ENCODE measurements at regions not wholly inside any gene's neighbourhood (a gene's known extent, or its start where the extent isn't known, plus 50 kb on each side); places are given as distances from the start of the nearest gene placed in this dataset.

GRCh38 chr7:131000389-131000788, 266.4 kb upstream of the KLF14 start:
- no peak overlapping the region for H3K27ac Mint-ChIP-seq
- no peak for ATAC-seq
- no peak for DNase-seq (ENCODE audit: low spot score)
- ChIA-PET POLR2A (no interaction called here), CTCF (interaction anchor here (2.1 kb wide), 1 partner anchor 104 kb away, joined by 11 read pairs; no protein-coding TSS in a partner anchor)
- no peak overlapping the region for H3K4me3 Mint-ChIP-seq
- peaks cover 19% of the 10 kb centered on the region for H3K36me3 Mint-ChIP-seq
- no peaks in the 10 kb centered on the region for H3K27me3 Mint-ChIP-seq (ENCODE audit: low read depth)
- peaks cover 20% of the 10 kb centered on the region for H3K9me3 Mint-ChIP-seq
- no peak for TF ChIP-seq MAX (CRISPR knock-in tag; IDR thresholded peaks at IDR 0.05)
- TF ChIP-seq OVOL2 (CRISPR knock-in tag; IDR thresholded peaks at IDR 0.05; ENCODE audit: borderline replicate concordance): no peak
- no peak for TF ChIP-seq PRRX2 (CRISPR knock-in tag; IDR thresholded peaks at IDR 0.05)
- peaks cover 8% of the 10 kb centered on the region for H3K4me1 Mint-ChIP-seq

DNA sequence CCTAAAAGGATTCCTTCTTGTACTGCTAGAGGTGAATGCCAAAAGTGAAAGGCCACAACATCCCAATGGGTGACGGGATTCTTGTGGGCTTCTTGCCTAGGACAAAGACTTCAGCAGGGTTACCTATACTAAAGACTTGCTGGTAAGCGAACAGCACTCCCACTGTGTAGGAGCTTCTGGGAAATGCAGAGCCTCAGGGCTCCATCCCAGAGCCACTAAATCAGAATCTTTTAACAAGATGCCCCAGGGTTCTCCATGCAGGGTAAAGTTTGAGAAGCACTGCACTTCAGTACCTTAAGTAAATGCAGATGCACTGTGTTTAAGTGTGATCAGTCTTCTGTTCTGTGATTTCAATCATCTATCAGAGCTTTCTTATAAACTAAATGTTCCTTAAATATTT, 266.9 kb upstream of the KLF14 start:
- no peaks in the 10 kb centered on the region for H3K27me3 Mint-ChIP-seq (ENCODE audit: low read depth)
- TF ChIP-seq FOXK1 (CRISPR knock-in tag; IDR thresholded peaks at IDR 0.05) (no peak), MYBL2 (CRISPR knock-in tag; IDR thresholded peaks at IDR 0.05) (no peak), ELF4 (CRISPR knock-in tag; IDR thresholded peaks at IDR 0.05; ENCODE audit: low read depth) (no peak), ESRRA (CRISPR knock-in tag; IDR thresholded peaks at IDR 0.05; ENCODE audit: borderline replicate concordance) (no peak), PRRX2 (CRISPR knock-in tag; IDR thresholded peaks at IDR 0.05) (no peak), MXD4 (CRISPR knock-in tag; IDR thresholded peaks at IDR 0.05; ENCODE audit: borderline replicate concordance) (no peak), SMAD3 (CRISPR knock-in tag; IDR thresholded peaks at IDR 0.05; ENCODE audit: borderline replicate concordance) (no peak), RELA (CRISPR knock-in tag; IDR thresholded peaks at IDR 0.05; ENCODE audit: borderline replicate concordance) (no peak), IRF2 (CRISPR knock-in tag; IDR thresholded peaks at IDR 0.05; ENCODE audit: borderline replicate concordance, low read depth) (no peak), TP53 (CRISPR knock-in tag; IDR thresholded peaks at IDR 0.05) (no peak), NR3C1 (CRISPR knock-in tag; conservative IDR thresholded peaks at IDR 0.05; ENCODE audit: low read depth) (no peak), STAT6 (CRISPR knock-in tag; conservative IDR thresholded peaks at IDR 0.05; ENCODE audit: low read depth) (no peak), ZNF138 (CRISPR knock-in tag; conservative IDR thresholded peaks at IDR 0.05) (no peak), ZNF671 (CRISPR knock-in tag; IDR thresholded peaks at IDR 0.05) (no peak)
- TF ChIP-seq, protein P1, sequence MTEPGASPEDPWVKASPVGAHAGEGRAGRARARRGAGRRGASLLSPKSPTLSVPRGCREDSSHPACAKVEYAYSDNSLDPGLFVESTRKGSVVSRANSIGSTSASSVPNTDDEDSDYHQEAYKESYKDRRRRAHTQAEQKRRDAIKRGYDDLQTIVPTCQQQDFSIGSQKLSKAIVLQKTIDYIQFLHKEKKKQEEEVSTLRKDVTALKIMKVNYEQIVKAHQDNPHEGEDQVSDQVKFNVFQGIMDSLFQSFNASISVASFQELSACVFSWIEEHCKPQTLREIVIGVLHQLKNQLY (CRISPR knock-in tag; IDR thresholded peaks at IDR 0.05): no peak
- TF ChIP-seq, protein P2, sequence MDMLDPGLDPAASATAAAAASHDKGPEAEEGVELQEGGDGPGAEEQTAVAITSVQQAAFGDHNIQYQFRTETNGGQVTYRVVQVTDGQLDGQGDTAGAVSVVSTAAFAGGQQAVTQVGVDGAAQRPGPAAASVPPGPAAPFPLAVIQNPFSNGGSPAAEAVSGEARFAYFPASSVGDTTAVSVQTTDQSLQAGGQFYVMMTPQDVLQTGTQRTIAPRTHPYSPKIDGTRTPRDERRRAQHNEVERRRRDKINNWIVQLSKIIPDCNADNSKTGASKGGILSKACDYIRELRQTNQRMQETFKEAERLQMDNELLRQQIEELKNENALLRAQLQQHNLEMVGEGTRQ (CRISPR knock-in tag; IDR thresholded peaks at IDR 0.05): no peak
- TF ChIP-seq, protein P3, sequence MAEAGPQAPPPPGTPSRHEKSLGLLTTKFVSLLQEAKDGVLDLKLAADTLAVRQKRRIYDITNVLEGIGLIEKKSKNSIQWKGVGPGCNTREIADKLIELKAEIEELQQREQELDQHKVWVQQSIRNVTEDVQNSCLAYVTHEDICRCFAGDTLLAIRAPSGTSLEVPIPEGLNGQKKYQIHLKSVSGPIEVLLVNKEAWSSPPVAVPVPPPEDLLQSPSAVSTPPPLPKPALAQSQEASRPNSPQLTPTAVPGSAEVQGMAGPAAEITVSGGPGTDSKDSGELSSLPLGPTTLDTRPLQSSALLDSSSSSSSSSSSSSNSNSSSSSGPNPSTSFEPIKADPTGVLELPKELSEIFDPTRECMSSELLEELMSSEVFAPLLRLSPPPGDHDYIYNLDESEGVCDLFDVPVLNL (CRISPR knock-in tag; IDR thresholded peaks at IDR 0.05; ENCODE audit: borderline replicate concordance, low read depth): no peak
- peaks cover 22% of the 10 kb centered on the region for H3K36me3 Mint-ChIP-seq
- CTCF ChIA-PET: interaction anchor here (2.1 kb wide), 1 partner anchor 104 kb away, joined by 11 read pairs; no protein-coding TSS in a partner anchor
- peaks cover 23% of the 10 kb centered on the region for H3K9me3 Mint-ChIP-seq
- DNase-seq (ENCODE audit: low spot score) (no peak), ATAC-seq (peak; percentile 80)
- H3K4me3 Mint-ChIP-seq: no peak overlapping the region
- peaks cover 7% of the 10 kb centered on the region; the same call in 1 of the 2 replicates for H3K4me1 Mint-ChIP-seq
- H3K27ac Mint-ChIP-seq: no peak overlapping the region
- POLR2A ChIA-PET: no interaction called here

Measured in WTC11 (cell line).